NOMO-1 treated with dmso at 0.1 percent for 144 hours (cell line): ENCODE measurements at regions not wholly inside any gene's neighbourhood (a gene's known extent, or its start where the extent isn't known, plus 50 kb on each side); places are given as distances from the start of the nearest gene placed in this dataset.
"Not testable (repeated sequence)": the region's sequence is repeated elsewhere in the genome, so short reads cannot be mapped to it uniquely, and the experiment has no call there.

Source experiments
- DNase-seq: peaks from one replicate; lab custom pipeline; 2025; ENCODE audit not compliant: unreplicated experiment; lab: John Stamatoyannopoulos, UW

DNA sequence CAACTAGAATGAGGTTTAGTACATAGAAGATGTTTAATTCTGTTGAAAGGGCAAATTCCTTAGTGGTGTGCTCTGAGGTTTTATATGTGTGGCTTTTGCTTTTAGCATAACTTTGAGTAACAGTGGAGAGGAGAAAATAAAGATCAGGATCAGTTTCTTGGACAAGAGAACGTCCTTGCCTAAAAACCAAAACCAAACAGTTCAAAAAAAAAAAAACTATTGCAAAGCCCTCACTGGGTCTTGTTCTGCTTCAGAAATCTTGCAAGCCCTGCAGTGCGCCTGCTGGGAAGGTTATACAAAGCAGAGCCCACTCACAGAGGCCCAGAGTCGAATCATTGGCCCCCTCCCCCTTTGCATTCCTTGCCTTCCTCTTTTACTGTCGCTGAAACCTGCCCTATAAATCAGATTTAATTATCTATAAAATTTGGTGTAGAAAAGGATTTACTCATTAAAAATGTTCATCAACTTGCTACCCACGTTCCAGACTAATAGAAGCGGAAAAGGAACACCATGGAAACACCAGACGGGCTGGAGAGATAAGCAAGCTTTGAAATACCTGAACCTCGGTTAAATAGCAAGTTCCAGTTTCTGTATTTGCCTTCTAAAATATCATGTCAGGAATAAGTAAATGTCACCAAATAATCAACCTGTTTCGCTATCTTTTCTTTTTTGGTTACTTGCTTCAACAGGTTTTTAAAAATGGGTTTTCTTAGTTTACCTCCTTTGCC lies 201.6 kb upstream of the PTBP2 start:
- no peak for DNase-seq

DNA sequence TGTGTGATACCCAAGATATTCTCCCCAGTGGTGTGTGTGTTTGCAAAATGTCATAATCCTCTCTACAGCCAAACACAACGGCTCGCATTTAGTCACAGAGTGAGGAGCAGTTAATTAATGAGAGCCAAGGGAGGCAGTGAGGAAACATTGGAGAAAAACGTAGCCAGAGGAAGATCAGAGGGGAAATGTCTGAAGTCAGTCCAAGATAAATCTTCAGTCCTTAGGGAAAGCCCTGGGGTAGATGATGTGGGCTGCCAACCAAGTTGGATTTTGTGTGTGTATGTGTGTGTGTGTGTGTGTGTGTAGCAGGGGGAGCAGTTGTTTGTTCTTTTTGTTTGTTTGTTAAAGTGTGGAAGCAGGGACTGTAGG lies 201.0 kb upstream of the PTBP2 start:
- DNase-seq: no peak

DNA sequence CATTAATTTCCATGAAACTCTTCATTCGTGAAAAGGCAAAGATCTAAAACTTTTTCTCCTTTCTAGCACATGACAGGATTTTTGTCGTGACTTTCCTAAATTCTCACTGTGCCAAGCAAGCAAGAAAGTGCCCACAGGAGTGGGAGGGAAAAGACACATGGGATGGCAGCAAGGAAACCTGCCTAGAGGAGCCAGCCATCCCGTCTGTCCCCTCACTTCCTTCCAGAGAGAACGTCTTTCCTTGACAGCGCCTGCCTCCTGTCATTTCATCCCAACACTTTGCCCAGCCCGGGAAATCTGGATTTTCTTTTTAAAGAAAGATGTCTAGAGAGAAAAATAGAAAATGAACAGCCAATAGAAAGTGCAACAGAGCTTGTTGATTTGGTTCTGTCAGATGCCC lies 200.6 kb upstream of the PTBP2 start:
- DNase-seq: no peak

DNA sequence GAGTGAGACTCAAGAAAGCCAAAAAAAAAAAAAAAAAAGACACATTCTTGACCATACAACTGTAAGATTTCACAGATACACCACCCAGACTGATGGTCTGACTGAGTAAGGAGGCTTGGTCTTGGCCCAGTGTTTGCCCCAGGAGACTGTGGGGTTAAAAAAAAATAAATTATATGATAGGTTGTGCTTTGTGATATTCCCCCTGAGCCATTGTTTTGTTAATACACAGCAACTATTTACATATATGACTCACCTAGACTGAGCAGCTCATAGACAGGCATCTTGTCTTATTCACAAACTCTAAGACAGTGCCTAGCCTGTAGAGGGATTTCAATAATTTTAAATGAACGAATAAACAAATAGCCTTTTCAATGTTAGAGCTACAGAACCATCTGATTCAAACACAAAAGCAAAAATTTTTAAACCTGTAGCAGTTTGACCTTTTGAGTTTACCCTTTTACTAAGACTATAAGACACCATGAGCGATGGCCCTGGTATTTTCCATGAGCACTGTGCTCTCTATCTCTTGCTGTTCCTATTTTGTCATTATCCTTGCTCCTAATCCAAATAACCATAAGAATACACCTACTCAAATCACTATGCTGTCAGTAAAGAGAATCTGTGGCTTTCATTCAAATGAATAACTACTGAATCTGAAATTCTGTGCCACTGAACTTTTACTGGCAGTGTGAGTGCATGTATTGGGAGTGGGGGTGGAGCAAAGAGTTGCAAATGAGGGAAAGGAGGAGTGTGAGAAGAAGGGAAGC lies 199.4 kb upstream of the PTBP2 start:
- DNase-seq: no peak

- DNase-seq: no peak
These were observed 198.7 kb upstream of the PTBP2 start for GRCh38 chr1:96522927-96523326.

DNA sequence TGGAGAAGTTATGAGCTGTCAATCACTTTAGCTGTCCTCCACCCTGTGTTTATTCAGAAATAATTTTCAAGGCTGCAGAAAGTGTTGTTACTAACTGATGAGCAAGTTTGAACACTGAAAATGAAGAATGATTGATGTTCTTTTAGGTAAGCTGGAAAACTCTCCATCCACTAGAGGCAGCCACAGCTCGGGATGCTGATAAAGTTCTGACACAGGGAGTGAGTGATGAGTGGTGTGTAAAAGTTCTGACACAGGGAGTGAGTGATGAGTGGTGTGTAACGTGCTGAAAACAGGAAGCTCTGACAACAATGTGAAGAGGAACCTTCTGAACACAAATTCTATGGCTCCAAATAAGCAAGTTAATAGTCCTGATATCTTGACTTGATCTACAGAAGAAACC lies 197.5 kb upstream of the PTBP2 start:
- no peak for DNase-seq

DNA sequence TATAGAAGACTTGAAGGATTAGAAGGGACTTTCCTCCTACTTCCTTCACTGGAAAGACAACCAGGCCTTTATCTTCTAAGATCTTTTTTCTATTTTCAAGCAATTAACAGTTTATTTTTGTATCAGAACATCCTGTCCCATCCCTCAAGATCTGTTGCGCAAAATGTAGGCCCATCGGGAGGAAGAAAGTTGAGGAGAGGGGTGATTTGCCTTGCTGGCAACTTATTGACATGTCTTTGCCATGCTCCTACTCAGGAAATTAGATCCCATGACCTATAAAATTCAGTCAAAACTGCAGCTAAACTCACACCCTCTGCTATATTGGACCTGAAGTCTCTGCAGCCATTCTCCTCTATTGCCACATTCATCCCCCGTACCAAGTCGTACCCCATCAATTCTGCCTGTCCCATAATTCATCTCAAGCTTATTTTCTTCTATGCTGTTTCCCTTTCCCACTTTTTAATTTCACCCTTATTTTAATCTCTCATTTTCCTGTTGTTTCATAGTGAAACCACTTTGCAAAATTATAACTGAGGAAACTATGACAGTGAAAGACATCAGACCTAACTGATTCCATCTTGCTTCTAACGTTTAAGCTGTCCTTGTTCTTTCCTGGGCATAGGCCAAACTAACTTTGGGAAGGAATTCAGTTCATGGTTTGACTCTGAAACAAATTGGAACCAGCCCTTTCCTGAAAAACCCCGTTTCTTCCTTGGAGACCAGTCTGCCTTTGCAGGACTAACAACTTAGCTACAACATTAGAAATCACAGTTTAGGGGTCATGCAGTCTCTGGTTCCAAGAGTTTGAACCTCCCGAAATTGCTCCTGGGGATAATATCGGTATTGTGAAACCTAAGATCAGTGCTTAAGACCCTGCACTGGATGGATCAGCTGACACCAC lies 195.7 kb upstream of the PTBP2 start:
- DNase-seq: no peak

DNA sequence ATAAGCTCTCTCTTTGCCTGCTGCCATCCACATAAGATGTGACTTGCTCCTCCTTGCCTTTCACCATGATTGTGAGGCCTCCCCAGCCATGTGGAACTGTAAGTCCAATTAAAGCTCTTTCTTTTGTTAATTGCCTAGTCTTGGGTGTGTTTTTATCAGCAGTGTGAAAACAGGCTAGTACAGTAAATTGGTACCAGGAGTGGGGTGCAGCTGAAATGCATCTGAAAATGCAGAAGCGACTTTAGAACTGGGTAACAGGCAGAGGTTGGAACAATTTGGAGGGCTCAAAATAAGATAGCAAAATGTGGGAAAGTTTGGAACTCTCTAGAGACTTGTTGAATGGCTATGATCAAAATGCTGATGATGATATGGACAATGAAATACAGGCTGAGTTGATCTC lies 192.9 kb upstream of the PTBP2 start:
- not testable (repeated sequence) for DNase-seq

- no peak for DNase-seq
These were observed 187.8 kb upstream of the PTBP2 start for GRCh38 chr1:96533820-96534219.

DNA sequence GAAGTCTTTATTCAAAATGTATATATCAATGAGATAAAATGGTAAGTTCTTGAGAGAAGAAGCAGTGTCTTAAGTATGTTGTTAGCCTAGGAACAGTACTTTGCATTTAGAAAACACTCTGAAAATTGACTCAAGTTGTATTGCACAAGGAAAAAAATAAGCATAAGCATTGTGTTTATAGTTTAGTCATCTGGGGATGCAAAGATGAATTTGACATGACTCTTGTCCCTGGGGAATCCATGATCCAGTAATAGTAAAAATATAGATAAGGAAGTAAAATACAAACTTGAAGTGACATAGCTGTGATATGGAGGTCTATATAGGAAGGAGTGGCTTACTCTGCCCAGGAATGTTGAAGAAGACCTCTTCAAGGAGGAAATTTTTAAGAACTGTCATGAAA lies 185.0 kb upstream of the PTBP2 start:
- no peak for DNase-seq

DNA sequence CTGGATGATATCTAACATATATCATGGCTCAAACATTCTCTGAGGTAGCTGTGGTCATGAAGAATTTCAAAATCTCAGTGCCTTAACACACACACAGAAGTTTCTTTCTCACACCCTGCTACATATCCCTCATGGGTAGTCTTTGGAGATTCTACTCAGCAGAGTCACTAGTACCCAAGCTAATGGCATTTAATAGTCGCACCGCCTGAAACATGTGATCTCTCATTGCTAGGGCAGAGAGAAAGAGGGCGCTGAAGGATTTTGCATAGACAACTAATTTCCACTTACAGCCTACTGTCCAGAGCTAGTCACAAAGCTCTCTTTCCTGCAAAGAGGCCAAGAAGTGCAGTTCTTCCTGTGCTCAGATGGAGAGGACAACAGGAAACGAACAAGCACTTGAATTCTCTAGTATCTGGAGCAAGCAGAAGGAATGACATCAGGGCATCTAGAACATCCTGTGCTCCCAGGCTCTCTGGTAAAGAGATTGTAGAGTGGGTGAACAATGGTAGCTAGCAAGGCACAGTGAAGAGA lies 183.4 kb upstream of the PTBP2 start:
- no peak for DNase-seq

- no peak for DNase-seq
These were observed 182.7 kb upstream of the PTBP2 start for GRCh38 chr1:96538883-96539282.

DNA sequence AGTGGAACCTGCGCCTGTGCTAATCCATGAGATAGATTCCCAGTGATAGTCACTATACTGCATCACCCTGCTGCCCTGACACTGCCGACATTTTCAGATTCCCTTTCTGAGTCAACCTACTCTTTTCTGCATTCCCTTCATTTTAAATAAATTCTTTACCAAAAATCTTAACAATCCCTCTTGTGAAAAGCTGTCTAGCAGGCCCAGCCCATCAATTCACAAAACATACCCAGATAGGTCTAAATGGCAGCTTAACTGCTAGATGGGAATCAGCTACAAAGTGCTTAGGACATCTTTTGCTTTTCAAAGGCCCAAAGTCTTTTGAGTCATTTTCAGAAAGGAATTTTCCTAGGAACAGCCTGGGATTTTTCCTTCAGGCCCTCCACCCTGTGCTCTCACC lies 180.1 kb upstream of the PTBP2 start:
- no peak for DNase-seq

- no peak for DNase-seq
These were observed 177.3 kb upstream of the PTBP2 start for GRCh38 chr1:96544051-96544830.

- DNase-seq: no peak
These were observed 176.8 kb upstream of the PTBP2 start for GRCh38 chr1:96544831-96545221.

DNA sequence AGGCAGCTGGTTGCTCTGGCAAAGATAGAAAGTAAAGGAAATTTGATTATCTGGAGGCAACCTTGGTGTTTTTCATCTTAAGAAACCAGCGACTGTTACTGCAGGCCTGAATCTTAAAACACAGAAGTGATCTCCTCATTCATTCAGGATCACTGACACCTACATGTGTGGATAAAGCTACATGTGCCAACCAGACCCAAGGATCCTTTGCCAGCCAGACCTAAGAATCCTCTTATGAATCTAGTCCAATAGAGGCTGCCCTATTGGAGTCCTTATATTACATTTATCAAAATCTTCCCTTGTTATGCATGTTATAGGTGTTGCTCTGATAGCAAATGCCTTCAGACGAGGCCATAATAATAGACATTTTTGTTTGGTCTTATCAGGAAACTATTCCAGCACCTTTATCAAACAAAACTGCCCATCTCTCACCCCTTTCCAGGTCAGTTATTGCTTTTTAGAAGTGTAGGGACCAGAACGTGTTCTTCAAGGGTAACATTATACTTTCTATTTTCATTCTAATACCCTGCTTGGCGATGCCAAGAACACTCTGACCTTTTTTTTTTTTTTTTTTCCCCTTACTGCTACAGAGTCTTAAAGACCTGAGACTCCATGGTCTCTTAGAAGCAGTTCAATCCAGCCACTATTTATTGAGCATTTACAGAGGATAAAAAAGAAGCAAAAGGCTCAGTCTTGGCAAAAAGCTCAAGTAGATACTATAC lies 175.5 kb upstream of the PTBP2 start:
- DNase-seq: no peak

DNA sequence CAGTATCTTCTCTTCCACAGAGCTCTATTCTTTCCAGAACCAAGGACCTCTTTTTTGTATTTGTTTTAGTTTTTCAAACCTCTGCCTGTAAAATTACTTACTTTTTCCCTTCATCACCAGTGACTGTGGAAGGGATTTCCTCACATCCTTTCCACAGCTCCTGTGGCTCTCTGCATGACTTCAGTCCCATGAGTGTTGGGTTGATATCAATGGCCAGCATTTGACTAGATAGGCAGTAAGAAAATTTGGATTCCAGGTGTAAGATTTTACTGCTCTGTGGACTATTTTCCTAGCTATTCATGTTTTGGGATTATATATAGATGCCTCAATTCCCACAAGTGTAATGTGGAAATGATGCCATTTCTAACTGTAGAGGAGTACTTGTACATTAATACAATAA lies 171.5 kb upstream of the PTBP2 start:
- DNase-seq: no peak

DNA sequence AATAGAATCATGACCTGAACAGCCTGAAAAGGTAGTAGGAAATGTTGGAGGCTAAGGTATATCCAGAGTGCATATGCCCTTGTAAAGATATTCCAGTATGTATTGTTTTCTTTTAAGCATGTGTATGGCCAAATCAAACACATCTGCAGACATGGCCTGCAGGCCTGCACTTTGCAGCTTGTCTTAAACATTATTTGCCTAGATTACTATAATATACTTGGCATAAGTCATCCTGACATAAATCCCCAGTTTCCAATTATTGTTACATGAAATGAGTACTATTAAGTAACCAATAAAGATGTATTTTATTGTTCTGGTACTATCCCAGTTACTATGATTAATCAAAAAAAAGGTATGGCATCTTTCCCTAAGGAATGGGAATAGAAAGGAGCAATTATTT lies 169.1 kb upstream of the PTBP2 start:
- no peak for DNase-seq

- no peak for DNase-seq
These were observed 167.8 kb upstream of the PTBP2 start for GRCh38 chr1:96553811-96554210.

DNA sequence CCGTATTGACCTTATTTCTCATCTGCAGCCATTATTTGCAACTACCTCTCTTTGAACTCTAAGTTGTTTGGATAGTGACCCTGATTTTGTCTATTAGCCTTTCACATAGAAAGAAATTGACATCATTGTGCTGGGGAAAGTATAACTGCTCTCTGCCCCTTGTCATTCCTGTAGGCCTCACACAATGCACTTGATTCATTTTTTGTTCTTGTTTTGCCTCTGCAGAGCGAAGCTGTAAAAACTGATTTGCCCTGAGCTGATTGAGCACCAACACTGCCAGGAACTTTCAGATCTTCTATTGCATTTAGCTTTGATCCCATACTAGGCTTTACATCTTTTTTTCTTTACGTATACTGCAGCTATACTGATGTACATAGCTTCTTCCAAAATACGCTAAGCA lies 167.2 kb upstream of the PTBP2 start:
- no peak for DNase-seq
